Non-pigmented ciliary epithelial cell (primary cell): ENCODE measurements at regions not wholly inside any gene's neighbourhood (a gene's known extent, or its start where the extent isn't known, plus 50 kb on each side); places are given as distances from the start of the nearest gene placed in this dataset.
"Not testable (repeated sequence)": the region's sequence is repeated elsewhere in the genome, so short reads cannot be mapped to it uniquely, and the experiment has no call there.

Source experiments
- DNase-seq: peaks from one replicate; pipeline ENCODE4 v3.0.0-alpha.2; 2010; ENCODE audit warnings: low read depth

DNA sequence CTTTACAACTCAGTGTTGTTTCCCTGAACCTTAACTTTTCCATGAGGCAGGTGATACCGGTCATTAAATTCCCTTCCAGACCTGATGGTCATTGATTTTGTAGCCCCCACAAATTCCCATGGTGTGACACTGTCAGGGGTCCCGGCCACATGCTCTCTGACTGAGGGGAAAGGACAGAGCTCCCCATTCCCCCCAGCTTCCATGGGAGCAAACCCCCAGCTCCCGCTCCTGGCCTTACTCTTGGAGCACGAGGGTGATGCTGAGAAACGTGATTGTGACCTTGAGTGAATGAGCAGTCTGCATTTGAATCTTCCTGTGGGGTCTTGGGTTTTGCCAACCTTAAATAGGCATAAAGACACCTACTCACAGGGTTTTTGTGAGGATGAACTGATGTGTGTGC lies 366.8 kb downstream of the RPS6KC1 start:
- no peak for DNase-seq

DNA sequence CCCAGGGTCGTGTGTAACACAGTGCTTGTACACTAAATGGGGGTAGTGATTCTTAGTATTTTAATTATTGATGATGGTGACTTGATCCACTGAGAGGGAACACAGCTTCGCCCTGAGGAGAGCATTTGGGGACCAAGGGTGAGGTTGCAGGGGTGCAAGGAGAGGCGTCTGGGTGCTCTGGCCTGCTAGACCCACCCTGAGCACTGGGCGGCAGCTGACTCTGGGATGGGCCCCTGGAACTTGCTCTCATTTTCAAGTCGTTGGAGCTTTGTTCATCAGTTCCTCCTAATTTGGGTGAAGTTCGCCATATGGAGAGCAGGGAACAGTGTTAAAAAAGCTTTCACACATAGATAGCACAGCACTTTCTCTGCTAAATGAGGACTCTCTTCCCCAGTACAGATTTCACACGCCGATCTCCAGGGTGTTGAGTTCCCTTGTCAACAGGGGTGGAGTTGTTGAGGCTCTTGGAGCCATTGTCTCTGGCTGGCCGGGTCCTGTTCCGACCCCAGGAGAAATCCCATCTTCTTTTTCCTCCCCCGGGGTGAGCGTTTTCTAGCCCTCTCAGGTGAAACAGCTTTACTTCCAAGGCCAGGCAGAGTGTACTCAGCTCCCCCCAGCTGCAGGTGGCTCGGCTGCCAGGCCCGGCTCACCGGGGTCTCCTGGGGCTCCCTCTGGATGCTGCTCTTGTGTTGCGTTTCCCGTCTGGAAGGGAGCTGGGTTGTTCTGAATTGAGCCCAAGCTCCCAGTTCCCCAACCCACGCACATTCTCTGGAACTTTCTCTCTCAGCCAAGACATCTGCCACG lies 367.4 kb downstream of the RPS6KC1 start:
- no peak for DNase-seq

DNA sequence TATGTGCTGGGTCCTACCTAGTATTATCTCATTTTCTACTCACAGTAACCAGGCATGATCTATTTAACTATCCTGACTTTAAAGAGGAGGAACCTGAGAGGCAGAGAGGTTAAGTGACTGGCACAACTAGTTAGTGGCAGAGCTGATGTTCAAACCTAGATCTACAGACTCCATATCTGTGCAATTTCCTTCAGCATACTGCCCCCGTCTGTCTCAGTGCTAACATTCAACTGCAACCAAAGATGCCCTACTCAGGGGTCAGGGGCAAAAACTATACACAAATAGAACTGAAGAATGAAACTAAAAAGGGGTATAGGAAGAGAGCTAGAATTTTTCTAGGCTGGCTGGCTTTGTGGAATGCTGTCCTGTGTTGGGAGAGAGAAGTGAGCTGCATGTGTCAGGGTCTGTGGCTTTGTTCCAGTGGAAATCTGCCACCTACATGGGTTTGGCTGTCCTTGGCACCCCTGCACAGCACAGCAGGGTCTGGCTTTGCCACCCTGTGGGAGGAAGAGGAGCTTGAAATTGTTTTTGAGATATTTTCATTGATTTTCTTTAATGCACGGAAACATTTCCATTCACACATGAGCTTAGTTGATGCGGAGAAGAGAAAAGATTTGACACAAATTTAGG lies 368.5 kb downstream of the RPS6KC1 start:
- no peak for DNase-seq

DNA sequence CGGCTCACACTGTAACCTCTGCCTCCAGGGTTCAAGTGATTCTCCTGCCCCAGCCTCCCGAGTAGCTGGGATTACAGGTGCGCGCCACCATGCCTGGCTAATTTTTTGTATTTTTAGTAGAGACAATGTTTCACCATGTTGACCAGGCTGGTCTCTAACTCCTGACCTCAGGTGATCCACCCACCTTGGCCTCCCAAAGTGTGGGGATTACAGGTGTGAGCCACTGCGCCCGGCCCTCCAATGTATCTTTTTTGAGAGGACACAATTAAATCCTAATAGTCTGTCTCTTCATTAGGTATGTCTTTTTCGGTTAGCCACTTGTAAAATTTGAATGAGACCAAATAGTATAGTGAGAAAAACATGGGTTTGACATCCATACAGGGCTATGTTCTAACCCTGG lies 370.1 kb downstream of the RPS6KC1 start:
- not testable (repeated sequence) for DNase-seq

DNA sequence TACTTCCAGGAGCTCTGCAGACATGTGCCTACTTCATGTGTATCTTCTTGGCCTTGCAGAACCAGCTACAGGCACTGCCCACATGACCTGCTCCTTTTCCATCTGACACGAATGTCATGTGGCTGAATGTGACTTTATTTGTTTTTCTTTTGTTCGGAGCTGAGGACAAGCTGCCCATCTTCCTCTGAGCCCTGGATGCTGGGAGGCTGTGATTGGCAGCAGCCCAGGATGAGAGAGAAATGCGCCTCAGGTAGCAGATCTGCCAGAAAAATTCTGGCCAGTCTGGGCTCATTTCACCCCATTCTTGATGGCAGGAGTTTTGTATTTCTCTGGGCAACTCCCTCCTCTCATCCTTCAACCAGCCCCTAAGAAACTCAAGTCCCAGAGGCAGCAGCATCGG lies 372.0 kb downstream of the RPS6KC1 start:
- DNase-seq: no peak

DNA sequence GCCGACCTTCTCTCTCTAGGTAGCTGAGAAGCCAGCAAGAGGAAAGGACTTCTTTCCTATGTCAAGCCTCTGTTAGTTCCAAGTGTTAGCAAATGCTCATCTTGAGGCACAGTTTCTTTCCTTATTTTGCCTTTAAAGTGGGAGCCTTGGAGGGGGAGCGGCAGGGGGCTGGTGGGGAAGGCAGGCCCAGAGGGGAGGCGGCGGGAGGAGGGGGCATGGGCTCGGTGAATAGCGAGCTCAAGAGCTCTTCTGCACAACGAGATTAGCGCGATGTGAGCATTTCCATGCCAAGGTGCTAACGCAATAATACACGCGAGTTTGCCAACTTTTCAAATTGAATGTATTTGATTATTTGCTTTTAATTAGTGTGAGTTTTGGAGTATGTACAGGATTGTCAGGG lies 372.6 kb downstream of the RPS6KC1 start:
- no peak for DNase-seq

DNA sequence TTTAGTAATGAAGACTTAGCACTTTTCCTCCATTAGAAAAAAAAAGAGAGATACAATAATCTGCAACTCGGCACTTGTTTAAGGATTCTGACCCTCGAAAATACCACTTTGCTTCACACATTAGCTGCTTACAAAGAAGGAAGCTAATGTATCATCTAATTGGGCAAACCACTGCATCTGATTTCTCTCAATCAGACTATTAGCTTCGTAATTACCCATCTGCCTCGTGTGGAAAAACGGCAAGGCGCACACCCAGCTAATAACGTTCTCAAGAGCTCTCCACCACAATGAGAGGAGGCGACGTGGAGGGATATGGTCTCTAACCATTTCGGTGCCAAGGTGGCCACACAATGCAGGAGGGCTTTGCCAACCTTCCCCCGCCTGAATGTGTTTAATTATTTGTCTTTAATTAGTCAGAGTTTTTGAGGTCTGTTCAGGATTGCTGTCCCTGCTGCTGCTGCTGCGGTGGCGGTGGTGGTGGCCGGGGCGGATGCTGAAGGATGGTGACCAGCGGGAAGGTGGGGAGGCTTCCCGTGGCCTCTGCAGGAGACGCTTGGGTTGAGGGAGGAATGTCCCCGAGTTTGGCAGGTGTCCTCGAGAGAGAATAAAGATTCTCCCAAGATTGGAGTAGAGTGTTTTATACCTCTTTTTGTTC lies 374.5 kb downstream of the RPS6KC1 start:
- no peak for DNase-seq

DNA sequence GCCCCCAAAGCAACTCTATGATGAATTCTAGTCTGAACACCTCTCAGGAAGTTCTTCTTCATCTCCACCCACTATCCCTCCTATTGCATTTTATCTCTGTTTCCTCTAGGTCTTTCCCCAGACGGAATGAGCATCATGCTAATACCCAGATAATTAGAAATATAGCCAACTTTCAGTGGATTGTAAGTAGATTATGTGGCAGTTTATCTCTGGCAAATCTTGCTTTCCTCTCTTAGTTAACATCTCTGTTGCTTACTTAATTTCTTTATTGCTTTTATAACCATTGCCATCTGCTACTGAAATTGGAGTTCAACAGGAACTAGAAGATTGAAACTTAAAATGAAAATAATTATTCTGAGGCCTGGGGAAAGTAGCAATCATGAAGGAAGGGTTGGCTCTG lies 378.6 kb downstream of the RPS6KC1 start:
- no peak for DNase-seq

DNA sequence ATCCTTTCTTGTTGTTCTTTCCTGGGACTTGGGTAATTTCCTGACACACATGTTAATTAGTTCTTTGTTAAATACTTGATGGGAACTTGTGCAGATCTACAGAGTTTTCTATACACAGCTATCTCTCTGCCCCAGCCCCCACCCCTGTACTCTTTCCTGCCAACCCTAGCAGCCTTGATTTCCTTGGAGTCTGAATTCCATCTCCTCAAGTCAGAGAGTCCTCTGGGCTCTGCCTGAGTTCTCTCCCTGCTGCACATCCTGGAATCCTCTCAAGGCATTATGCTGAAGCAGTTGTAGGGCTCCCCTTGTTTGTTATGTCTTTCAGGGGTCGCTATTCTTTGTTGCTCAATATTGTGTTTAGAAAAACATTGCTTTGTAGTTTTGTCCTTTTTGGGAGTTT lies 384.7 kb downstream of the RPS6KC1 start:
- DNase-seq: no peak

DNA sequence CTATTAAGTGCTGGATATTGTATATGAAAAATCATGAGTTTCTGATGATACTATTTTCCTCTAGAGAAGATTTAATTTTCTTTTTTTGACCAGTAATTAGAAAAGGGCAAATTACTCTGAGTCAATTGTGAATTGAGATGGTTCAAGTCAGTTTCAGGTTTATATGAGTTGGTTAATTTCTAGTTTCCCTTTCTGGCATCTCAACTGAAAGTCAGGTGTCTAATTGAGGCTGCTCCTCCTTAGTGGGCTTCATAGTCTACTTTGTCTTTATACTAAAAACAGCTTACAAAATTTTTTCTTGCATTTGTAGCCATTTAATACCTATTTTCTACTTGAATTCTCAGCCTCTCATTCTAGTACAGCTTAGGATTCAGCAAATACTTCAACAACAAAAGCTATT lies 387.3 kb downstream of the RPS6KC1 start:
- DNase-seq: no peak

DNA sequence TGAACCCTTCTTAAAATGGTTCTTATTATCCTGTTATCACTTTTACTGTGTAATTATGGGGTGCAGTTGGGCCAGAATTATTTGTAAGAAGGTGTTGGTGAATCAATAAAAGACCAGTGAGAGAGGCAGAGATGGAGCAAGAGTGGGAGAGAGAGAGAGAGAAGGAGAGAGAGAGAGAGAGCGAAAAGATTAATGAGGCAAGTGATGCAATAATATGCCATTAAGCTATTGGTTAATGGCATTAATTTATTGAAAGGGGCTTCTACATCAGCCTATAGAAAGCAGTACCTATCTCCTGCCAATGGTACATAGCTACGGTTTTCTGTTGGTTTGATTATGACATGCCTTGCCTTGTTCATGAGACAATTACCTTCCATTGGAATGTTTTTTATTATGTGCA lies 388.7 kb downstream of the RPS6KC1 start:
- no peak for DNase-seq

DNA sequence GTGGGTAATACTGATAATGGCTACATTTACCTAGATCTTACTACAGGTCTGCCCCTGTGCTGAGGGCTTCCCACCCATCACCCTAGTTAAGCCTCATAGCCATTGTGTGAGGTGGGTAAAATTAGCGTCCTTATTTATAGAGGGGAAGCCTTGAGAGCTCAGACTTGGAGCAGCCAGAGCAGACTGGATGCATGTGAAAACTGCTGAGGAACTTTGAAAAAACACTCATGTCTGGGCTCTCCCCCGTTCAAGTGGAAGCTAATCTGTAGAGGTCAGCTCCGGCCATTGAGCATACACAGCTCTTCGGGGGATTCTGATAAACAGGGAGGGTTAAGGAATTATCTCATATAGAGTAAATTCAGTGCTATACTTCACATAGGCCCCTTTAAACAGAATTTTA lies 389.7 kb downstream of the RPS6KC1 start:
- DNase-seq: no peak

DNA sequence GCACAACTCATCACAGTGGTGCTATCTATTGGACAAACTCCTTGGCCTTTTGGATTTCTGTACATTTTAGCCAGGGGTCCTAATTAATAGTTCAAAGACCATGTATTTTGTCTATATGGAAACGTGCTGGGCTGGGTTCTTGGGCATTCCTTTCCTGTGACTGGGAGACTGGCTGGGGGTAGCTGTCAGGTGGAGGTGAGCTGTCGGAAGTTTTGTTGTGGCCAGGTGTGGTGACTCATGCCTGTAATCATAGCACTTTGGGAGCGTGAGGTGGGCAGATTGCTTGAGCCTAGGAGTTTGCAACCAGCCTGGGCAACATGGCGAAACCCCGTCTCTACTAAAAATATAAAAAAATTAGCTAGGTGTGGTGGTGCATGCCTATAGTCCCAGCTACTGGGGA lies 392.4 kb downstream of the RPS6KC1 start:
- DNase-seq: no peak

DNA sequence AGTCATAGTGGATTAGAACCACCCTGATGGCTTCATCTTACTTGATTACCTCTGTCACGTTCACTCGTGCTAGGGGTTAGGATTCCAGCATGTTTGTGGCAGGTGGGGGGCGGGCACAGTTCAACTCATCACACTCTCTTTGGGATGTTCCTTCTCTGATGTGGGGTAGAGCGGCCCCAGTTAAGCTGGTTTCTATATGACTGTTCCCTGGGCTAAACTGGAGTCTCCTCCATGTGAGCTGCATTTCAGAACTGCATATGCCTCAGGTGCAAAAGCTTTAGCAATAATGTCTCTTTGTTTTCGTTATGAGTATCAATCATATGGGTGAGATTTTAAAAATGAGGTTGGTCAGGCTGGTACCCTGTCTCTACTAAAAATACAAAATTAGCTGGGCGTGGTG lies 393.2 kb downstream of the RPS6KC1 start:
- no peak for DNase-seq

DNA sequence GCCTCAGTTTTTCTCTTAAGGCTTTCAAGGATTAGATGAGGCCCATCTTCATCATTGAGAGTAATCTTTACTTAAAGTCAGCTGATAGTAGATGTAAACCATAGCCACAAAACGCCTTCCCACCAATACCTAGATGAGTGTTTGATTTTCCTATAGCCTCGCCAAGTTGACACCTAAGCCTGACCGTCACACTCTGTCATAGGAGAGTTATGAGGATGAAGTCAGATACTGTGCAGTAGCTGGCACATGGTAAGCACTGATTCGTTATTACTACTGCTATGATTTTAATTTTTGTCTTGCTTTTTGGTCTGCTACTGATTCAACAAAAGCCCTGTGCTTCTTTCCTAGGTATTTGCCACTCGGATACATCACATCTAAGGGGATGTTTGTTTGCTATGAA lies 395.5 kb downstream of the RPS6KC1 start:
- no peak for DNase-seq

DNA sequence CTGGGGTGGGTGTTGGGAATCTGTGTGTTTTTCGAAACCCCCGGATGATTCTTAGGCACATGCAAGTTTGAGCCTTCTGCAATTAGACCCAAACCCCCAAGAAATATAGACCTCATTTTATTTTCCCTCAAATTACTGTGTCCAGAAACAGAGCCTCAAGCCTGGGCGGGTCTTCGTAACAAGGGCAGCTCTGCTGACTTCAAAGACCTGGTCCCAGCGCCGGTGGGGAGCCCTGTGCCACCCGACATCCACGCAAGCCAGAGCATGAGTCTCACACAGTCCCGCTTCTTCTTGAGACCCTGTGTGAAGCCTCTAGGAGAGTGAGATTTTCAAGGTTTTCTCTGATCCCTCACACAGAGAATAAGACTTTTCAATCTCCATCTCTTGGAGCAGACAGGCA lies 397.3 kb downstream of the RPS6KC1 start:
- DNase-seq: no peak

DNA sequence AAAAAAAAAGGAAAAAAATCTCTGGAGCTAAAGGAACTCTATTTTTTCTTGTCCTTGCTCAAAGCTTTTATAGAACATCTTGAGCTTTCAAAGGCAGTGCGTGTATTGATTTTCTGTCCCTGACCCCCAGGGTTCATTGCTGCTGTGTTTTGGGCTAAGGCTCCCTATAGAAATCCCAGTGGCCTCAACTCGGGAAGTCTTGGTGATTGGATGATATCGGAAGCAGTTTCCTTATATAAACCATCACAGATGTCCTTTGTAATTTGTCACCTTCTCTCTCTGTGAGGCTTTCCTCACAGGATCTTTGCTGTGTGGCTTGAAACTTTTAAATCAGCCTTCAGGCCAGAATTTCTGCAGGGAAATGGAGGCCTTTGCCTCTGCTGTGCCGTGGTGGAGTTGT lies 397.7 kb downstream of the RPS6KC1 start:
- DNase-seq: no peak

DNA sequence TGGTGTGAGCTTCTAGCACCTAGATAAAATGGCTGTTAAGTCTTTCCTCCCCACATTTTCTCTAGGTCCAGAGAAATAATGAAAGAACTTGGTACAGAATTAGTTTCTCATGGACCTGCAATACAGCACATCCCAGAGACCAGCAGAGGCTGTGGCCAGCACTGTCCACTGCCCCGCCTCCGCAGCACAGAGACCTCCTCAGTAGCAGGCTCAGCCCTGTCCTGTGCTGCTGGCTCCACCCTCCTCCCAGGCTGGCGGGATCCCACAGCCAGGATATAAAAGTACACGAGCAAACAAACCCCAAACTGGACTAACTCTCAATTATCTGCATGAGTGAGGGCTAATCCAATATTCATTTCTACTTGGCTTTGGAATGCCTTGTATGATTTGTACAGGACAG lies 401.5 kb downstream of the RPS6KC1 start:
- no peak for DNase-seq

DNA sequence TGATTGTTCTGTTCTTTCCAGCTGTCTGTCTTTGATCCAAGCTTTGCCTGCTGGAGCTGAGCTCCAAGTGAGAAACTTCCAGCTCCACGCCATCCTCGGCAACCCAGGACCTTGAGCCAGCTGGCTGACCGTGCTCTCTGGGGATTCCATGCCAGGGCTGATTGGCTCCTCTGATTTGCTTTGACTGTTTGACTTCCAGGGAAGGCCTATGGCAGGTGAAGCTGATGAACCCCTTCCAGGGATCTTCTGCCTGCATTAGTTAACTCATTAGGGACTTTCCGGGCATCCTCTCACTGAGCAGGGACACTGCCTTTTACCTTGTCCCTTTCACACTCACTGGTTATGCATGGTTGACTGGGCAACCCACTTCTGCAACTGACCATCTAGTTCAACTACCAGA lies 406.1 kb downstream of the RPS6KC1 start:
- no peak for DNase-seq

DNA sequence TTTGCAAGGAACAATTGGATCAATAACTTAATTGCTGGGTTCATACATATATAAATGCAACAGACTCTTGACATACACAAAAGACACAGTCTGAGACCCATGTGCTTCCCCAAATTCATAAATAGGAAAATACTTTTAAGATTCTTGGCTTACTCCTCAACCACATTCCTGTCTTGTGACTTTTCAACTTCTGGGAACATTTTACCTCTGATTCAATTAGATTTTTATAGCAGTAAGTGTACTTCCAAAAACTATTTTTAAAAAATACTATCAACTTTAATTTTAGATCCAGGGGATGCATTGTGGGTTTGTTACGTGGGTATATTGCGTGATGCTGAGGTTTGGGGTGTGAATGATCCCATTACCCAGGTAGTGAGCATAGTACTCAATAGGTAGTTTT lies 406.7 kb downstream of the RPS6KC1 start:
- DNase-seq: no peak

DNA sequence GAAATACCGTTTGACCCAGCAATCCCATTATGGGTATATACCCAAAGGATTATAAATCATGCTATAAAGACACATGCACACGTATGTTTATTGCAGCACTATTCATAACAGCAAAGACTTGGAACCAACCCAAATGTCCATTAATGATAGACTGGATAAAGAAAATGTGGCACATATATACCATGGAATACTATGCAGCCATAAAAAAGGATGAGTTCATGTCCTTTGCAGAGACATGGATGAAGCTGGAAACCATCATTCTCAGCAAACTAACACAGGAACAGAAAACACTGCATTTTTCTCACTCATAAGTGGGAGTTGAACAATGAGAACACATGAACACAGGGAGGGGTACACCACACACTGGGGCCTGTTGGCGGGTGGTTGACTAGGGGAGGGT lies 411.3 kb downstream of the RPS6KC1 start:
- DNase-seq: not testable (repeated sequence)

DNA sequence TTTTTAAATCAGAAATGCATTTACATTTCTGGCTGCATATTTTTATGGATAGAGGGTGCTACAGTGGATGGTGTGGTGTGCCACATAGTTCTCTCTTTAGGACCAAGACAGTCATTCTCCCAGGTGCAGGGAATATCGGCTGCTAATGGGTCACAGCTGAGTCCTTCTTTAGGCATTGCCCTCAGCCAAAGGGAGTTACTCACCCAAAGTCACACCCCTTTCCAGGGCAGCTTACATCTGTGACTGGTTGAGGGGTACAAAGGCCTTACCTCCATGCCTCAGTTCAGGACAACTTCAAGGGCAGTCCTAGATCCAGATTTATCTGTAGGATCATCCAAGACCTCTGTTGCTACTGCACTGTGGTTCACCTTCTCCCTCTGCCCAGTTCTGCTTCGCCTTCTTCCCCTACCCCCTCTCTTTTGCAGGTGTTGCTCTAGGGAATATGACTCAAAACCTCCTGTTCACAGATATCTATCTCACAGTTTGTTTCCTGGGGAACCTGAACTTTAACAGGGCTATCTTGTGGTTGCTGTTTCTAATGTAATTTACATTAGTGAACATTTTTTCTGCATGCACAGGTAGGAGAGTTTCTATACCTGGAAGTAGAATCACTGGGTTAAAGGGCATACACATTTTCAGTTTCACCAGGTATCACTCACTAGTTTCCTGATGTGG lies 413.9 kb downstream of the RPS6KC1 start:
- DNase-seq: no peak

DNA sequence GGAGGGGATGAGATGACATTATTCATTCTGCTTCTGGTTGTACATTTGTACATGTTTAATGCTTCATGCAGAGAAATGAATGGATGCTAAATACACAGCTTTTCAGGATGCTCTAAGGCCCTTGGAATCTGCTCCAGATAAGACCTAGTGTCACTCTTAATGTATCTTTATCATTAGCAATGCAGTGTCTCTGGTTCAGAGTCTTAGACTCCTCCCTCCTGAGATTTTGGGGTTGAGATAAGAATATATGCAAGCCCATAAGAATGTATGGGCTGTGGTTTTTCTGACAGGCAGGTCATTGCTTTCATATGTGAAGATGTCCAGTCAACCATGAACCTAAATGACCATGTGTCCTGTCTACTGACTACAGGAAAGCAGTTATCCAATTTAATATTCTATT lies 415.5 kb downstream of the RPS6KC1 start:
- DNase-seq: no peak
